GM23248 (cell line): ENCODE measurements at regions not wholly inside any gene's neighbourhood (a gene's known extent, or its start where the extent isn't known, plus 50 kb on each side); places are given as distances from the start of the nearest gene placed in this dataset.
A peak's percentile ranks its signal among the peaks of the same experiment; 100 is the strongest.

Experiments used
- EZH2 ChIP-seq: fragments of 200-600 bp; sonication (generic); IDR thresholded peaks from 2 replicates; pipeline ENCODE4 v1.6.1; 2018; ENCODE audit warnings: antibody characterized with exemption, mild to moderate bottlenecking; ENCODE audit not compliant: insufficient read depth, poor library complexity, severe bottlenecking
- EZH2phosphoT487 ChIP-seq: fragments of 200-600 bp; sonication (generic); IDR thresholded peaks from 2 replicates; pipeline ENCODE4 v1.6.1; 2018; ENCODE audit warnings: antibody characterized with exemption, moderate library complexity, mild to moderate bottlenecking, low read depth; ENCODE audit not compliant: insufficient read depth

GRCh38 chr1:101291562-101292380 is 55.0 kb downstream of the S1PR1 start:
- TF ChIP-seq EZH2 (no peak), EZH2phosphoT487 (0 out of 2 replicates have a peak, but pooled peaks have one; percentile 32)
